HG03097 (cell line): ENCODE measurements at regions not wholly inside any gene's neighbourhood (a gene's known extent, or its start where the extent isn't known, plus 50 kb on each side); places are given as distances from the start of the nearest gene placed in this dataset.

Source experiments
- ATAC-seq: cut with Tn5 transposase; IDR thresholded peaks from one replicate; pipeline ENCODE4 v1.9.1; 2021; ENCODE audit not compliant: unreplicated experiment, low FRiP score

- no peak for ATAC-seq
Measured at GRCh38 chr9:86703346-86703745, 244.0 kb downstream of the GAS1 start.

DNA sequence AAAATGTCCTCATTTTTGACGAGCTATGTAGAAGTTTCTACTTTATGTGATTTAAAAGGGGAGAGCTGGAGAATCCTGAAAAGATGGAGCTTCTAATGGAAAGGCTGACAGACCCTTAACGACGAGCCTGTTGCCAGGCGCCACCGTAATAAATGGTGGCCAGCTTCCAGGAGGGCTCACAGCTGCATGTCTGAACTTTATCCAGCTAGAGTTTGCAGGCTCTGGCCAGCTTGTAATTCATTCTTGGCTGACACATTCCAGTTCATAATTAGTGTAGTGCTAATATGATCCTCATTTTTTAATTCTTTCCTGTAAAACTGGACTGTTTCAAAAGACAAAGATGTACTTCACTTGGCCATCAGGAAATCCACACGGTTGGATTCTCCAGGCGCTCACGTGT lies 246.7 kb downstream of the GAS1 start:
- no peak for ATAC-seq

- ATAC-seq: no peak
Measured at GRCh38 chr9:86697999-86698398, 249.3 kb downstream of the GAS1 start.

DNA sequence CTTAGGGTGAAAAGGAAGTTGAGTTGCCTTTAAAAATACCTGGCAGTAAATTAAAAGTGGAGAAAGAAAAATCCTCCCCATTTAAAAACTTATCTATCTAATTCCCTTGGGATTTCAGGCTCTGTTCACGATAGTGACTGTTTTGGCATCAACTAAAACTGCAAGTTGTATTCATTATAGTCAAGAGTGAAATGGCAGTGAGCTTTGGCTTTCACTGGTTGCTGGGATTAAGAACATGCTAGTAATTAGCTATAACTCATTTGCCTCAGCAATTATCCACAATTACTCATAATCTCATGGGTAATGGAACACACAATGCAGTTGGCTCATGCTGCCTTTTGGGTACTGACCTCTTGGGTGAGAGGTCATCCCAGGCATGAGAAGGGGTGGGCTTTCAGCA lies 250.1 kb downstream of the GAS1 start:
- ATAC-seq: no peak

- ATAC-seq: no peak
Measured at GRCh38 chr9:86695910-86696424, 251.3 kb downstream of the GAS1 start.

- no peak for ATAC-seq
Measured at GRCh38 chr9:86690034-86690433, 257.3 kb downstream of the GAS1 start.

GRCh38 chr9:86687788-86688187 lies 259.5 kb downstream of the GAS1 start:
- ATAC-seq: no peak

DNA sequence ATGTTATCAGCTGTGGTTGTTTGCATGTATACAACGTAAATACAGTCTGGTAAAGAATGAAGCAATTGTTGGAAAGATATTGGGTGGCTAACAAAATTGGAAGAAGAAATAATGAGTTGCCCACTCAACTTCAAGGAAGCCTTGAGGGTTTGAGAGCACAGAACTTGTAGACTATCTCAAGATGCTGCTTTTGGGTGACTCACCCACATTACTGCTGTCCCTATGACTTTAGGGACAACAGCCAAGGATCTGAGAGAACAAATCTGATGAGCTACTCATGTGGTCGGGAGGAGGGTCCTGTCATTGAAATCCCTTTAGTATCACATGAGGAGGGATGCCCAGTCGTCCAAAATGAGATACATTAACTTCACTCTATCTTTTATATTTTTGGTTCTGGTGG lies 261.8 kb downstream of the GAS1 start:
- ATAC-seq: no peak

GRCh38 chr9:86684148-86684547 lies 263.2 kb downstream of the GAS1 start:
- ATAC-seq: no peak

GRCh38 chr9:86682240-86682639 lies 265.1 kb downstream of the GAS1 start:
- no peak for ATAC-seq

DNA sequence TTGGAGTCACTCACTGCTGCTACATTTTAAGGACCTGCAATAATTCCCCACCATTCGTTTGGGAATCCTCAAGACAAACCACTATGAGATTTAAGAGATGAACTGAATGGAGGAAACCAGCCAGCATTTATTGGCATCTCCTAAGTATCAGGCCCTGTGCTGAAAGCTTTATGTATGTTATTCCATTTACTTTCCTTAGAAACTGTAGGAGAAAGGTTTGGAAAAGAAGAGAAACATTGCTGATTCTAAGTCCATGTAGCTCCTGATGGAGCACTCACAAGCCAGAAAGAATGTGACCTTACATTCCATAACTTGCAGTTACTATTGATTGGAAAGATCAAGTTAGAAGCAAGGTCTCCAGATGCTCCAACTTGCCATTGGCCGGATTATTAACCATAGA lies 267.4 kb downstream of the GAS1 start:
- no peak for ATAC-seq

- no peak for ATAC-seq
Measured at GRCh38 chr9:86676396-86676795, 270.9 kb downstream of the GAS1 start.

DNA sequence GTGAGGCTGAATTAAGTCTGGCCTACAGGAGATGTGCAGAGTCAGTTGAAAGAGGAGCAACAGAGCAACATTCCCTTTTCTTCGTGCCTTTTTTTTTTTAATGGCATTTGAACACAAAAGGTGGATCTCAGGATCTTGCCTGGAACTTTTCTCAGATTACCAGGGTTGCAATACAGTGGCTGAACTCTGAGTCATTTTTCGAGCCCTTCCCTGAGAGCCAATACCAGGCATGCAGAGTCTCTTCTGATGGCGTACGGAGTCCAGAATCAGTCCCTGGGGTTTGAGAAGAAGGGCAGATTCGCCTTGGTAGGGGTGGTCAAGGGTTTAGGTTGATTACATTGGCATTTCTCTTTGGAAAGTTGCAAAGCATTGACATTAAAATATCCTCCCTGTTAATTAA lies 271.5 kb downstream of the GAS1 start:
- no peak for ATAC-seq

DNA sequence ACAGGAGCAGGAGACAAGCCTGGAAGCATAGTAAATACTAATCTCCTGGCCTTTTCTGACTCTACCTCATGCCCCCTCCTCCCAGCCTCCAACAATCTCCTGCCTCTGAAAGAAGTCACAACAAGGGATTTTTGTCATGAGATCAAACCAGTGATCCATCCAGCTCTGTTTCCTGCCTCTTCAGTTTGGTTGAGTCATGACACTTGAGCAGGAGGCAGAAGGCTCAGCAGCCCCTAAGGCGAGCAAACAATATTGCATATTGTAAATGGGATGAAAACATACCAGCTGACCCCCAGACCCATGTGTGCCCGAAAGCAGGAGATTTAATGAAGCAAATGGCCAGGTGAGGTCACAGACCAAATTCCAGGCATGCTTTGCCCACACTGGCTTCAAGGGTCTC lies 272.8 kb downstream of the GAS1 start:
- ATAC-seq: no peak

DNA sequence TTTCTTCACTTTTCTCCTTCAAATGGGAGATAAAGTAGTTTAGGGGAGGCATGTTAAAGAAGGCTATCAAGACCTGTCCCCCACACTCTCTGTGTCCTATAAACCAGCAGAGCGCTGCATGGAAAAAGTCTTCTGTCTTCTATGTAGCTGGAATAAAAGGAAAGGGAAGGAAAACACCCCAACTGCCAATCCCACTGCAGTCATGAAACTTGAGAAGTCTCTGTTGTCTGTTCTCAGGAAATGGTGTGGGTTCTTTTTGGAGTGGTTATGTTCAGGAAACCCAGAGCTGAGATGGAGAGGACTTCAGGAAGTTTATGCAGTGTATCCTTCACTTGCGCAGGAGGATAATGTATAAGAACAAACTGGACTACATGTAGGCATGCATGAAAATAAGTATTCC lies 274.3 kb downstream of the GAS1 start:
- ATAC-seq: no peak

- no peak for ATAC-seq
Measured at GRCh38 chr9:86672301-86672700, 275.0 kb downstream of the GAS1 start.

- no peak for ATAC-seq
Measured at GRCh38 chr9:86671018-86671417, 276.3 kb downstream of the GAS1 start.

DNA sequence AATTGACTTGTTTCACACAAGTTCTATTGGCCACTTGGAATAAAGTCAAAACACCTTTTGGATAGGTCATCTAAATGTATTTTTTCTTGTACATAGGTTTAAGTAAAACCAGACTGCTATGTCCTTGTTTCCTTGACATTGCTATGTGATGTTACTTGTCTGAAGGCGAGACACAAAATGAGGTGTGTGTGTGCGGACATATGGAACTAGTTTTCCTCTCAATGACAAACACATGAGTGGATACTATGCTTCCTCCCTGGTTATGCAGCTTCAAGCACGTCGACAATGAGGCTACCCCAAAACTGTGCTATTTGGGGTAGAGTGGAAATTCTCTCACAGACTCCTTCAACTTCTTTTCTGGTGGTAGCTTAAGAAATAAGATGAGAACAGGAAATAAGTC lies 276.8 kb downstream of the GAS1 start:
- no peak for ATAC-seq

DNA sequence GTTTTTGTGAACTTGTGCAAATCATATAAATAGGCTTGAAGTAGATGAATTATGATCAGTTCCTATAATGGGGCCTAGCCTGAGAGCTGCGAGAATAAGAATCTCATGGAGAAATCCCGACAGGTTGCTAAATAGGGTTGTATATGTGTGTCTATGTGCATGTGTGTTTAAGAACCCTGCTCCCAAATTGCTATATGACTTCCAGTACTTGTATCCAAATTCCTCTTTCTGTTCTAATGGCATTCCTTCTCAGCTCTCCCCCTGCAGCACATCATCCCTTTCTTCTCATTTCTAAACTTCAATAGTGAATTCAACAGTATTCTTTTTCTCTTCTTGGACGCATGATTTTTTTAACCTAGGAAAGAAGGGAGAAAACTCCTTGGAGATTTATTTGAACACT lies 277.2 kb downstream of the GAS1 start:
- no peak for ATAC-seq

DNA sequence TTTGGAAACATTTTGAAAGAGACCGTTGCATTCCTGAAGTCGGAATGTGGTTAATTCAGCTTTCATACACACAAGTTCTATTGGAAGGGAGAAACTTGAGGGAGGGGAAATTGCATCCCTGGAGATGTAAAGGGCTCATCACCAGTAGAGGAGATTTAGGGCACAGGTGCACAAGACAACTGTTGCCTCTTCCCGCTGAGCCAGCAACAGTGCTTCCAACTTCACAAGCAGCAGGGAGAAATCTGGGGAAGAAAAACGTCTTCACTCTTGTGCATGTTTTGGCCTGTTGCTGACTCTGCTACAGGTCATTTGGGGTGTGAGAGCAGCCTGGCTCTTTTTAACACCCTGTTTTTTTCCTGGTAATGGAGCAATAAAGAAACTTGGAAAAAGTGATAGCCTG lies 277.9 kb downstream of the GAS1 start:
- ATAC-seq: no peak

GRCh38 chr9:86668488-86668887 lies 278.8 kb downstream of the GAS1 start:
- ATAC-seq: no peak

DNA sequence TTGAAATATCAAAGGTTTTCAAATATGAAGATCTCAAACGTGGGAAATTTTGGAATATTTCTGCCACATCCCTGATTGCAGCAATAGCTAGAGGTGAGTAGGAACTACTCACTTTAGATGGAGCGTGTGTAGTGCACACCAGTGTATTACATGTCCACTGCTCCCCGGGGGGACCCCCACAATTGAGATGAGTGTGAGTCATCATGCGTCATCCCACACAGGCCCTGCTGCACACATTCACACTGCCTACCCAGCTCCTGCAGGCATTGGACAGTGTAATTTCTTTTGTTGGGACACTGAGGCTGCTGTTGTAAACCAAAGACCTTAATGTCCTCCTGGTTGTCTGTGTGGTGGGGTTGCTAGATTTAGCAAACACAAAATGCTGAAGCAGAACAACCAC lies 280.0 kb downstream of the GAS1 start:
- ATAC-seq: no peak

GRCh38 chr9:86665416-86665815 lies 281.9 kb downstream of the GAS1 start:
- ATAC-seq: no peak
